ENCODE measurements at regions not wholly inside any gene's neighbourhood (a gene's known extent, or its start where the extent isn't known, plus 50 kb on each side); places are given as distances from the start of the nearest gene placed in this dataset.

- no peak overlapping the region for H3K4me3 ChIP-seq (IDR thresholded peaks at IDR 0.05; ENCODE audit: insufficient read depth, low read depth, low read length)
- H2AFZ ChIP-seq (ENCODE audit: low read depth), result no peak overlapping the region
- H3K27me3 ChIP-seq (ENCODE audit: insufficient read depth, low read depth), result no peaks in the 10 kb centered on the region
- no peaks in the 10 kb centered on the region for H3K36me3 ChIP-seq (ENCODE audit: insufficient read depth)
- H3K4me1 ChIP-seq (ENCODE audit: low read depth, poor library complexity, severe bottlenecking), result peaks cover 33% of the 10 kb centered on the region
- no peaks in the 10 kb centered on the region for H3K79me2 ChIP-seq (ENCODE audit: insufficient read depth, low read depth)
- TF ChIP-seq, protein P1, sequence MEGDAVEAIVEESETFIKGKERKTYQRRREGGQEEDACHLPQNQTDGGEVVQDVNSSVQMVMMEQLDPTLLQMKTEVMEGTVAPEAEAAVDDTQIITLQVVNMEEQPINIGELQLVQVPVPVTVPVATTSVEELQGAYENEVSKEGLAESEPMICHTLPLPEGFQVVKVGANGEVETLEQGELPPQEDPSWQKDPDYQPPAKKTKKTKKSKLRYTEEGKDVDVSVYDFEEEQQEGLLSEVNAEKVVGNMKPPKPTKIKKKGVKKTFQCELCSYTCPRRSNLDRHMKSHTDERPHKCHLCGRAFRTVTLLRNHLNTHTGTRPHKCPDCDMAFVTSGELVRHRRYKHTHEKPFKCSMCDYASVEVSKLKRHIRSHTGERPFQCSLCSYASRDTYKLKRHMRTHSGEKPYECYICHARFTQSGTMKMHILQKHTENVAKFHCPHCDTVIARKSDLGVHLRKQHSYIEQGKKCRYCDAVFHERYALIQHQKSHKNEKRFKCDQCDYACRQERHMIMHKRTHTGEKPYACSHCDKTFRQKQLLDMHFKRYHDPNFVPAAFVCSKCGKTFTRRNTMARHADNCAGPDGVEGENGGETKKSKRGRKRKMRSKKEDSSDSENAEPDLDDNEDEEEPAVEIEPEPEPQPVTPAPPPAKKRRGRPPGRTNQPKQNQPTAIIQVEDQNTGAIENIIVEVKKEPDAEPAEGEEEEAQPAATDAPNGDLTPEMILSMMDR (conservative IDR thresholded peaks at IDR 0.05; ENCODE audit: low read depth, low read length), result no peak
- no peak overlapping the region for H3K4me2 ChIP-seq
- H4K20me1 ChIP-seq (ENCODE audit: insufficient read depth), result no peaks in the 10 kb centered on the region
- no peak overlapping the region for H3K9ac ChIP-seq
- H3K27ac ChIP-seq, result no peak overlapping the region
These were observed 82.8 kb upstream of the IPO9 start for GRCh38 chr1:201746156-201746555.

DNA sequence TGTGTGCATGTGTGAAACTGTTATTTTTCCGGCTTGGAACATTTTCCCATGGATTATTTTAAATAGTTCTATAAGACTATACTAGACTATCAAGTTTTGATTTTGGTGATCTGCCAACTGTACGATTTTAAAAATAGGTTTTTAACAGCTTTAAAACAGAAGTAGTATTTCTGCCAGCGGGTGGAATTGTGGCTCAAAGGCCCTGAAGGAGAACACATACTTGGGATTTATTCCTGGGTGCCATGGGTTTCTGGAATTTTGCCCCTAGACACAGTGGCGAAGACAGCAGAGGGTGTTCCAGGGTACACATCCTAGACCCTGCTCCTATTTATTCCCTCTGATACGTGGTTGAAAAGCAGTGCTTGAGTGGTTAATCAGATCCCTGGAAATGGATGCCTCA lies 81.7 kb upstream of the IPO9 start:
- H4K20me1 ChIP-seq (ENCODE audit: insufficient read depth), result no peaks in the 10 kb centered on the region
- no peak overlapping the region for H3K4me2 ChIP-seq
- no peaks in the 10 kb centered on the region for H3K79me2 ChIP-seq (ENCODE audit: insufficient read depth, low read depth)
- no peak overlapping the region for H3K27ac ChIP-seq
- no peak overlapping the region for H3K4me3 ChIP-seq (IDR thresholded peaks at IDR 0.05; ENCODE audit: insufficient read depth, low read depth, low read length)
- no peaks in the 10 kb centered on the region for H3K27me3 ChIP-seq (ENCODE audit: insufficient read depth, low read depth)
- H3K36me3 ChIP-seq (ENCODE audit: insufficient read depth), result no peaks in the 10 kb centered on the region
- no peak overlapping the region for H2AFZ ChIP-seq (ENCODE audit: low read depth)
- TF ChIP-seq, protein P1 (conservative IDR thresholded peaks at IDR 0.05; ENCODE audit: low read depth, low read length), result no peak
- no peak overlapping the region for H3K9ac ChIP-seq
- peaks cover 33% of the 10 kb centered on the region for H3K4me1 ChIP-seq (ENCODE audit: low read depth, poor library complexity, severe bottlenecking)

DNA sequence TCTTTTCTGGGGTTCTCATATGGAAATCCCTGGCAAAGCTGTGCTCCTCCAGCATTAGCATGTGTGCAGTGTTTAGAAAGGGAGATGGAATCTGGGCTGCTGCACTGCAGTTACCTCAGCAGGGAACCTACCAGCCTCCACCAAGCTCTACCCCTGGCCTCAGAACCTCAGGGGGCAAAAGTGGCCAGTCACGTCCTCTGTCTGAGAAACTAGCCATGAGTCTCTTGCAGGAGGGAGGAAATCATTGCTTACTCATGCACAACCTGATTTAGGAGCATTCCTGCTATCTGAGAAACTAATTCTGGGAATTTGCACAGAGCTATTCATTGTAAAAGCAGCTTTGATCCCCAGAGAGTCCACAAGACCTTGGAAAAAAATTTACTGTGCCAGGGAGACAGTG lies 80.6 kb upstream of the IPO9 start:
- Histone ChIP-seq H3K4me2 (no peak overlapping the region), H3K9ac (no peak overlapping the region), H4K20me1 (ENCODE audit: insufficient read depth) (no peaks in the 10 kb centered on the region), H3K4me3 (IDR thresholded peaks at IDR 0.05; ENCODE audit: insufficient read depth, low read depth, low read length) (no peak overlapping the region), H3K36me3 (ENCODE audit: insufficient read depth) (no peaks in the 10 kb centered on the region), H3K27me3 (ENCODE audit: insufficient read depth, low read depth) (no peaks in the 10 kb centered on the region), H3K79me2 (ENCODE audit: insufficient read depth, low read depth) (no peaks in the 10 kb centered on the region), H3K27ac (no peak overlapping the region), H2AFZ (ENCODE audit: low read depth) (no peak overlapping the region), H3K4me1 (ENCODE audit: low read depth, poor library complexity, severe bottlenecking) (peaks cover 34% of the 10 kb centered on the region)
- TF ChIP-seq, protein P1 (conservative IDR thresholded peaks at IDR 0.05; ENCODE audit: low read depth, low read length), result no peak

- no peak overlapping the region for H2AFZ ChIP-seq (ENCODE audit: low read depth)
- no peaks in the 10 kb centered on the region for H4K20me1 ChIP-seq (ENCODE audit: insufficient read depth)
- H3K27me3 ChIP-seq (ENCODE audit: insufficient read depth, low read depth), result no peaks in the 10 kb centered on the region
- peaks cover 42% of the 10 kb centered on the region for H3K4me1 ChIP-seq (ENCODE audit: low read depth, poor library complexity, severe bottlenecking)
- TF ChIP-seq, protein P1 (conservative IDR thresholded peaks at IDR 0.05; ENCODE audit: low read depth, low read length), result no peak
- H3K4me2 ChIP-seq, result no peak overlapping the region
- H3K36me3 ChIP-seq (ENCODE audit: insufficient read depth), result no peaks in the 10 kb centered on the region
- no peak overlapping the region for H3K9ac ChIP-seq
- H3K27ac ChIP-seq, result no peak overlapping the region
- H3K79me2 ChIP-seq (ENCODE audit: insufficient read depth, low read depth), result no peaks in the 10 kb centered on the region
- no peak overlapping the region for H3K4me3 ChIP-seq (IDR thresholded peaks at IDR 0.05; ENCODE audit: insufficient read depth, low read depth, low read length)
These were observed 79.8 kb upstream of the IPO9 start for GRCh38 chr1:201749059-201749690.
